IPS-20b (cell line): ENCODE measurements at regions not wholly inside any gene's neighbourhood (a gene's known extent, or its start where the extent isn't known, plus 50 kb on each side); places are given as distances from the start of the nearest gene placed in this dataset.

ENCODE experiments used
- H3K27ac ChIP-seq: one replicate; pipeline ENCODE4 v1.5.1; 2013; ENCODE audit warnings: low read length
- H3K27me3 ChIP-seq: 2 replicates; pipeline ENCODE4 v1.6.1; 2013; ENCODE audit warnings: mild to moderate bottlenecking, low read length, inconsistent platforms; ENCODE audit not compliant: insufficient read depth
- H3K36me3 ChIP-seq: 2 replicates; pipeline ENCODE4 v1.6.1; 2013; ENCODE audit warnings: low read depth, mild to moderate bottlenecking, inconsistent platforms, low read length, moderate library complexity; ENCODE audit not compliant: insufficient read depth
- H3K4me1 ChIP-seq: 2 replicates; pipeline ENCODE4 v1.6.1; 2013; ENCODE audit warnings: mild to moderate bottlenecking, control low read depth, inconsistent platforms, low read length, moderate library complexity; ENCODE audit not compliant: insufficient read depth
- H3K4me3 ChIP-seq: 2 replicates; pipeline ENCODE4 v1.5.1; 2013; ENCODE audit warnings: mild to moderate bottlenecking, low read length, inconsistent platforms
- H3K9ac ChIP-seq: 2 replicates; pipeline ENCODE4 v1.6.1; 2013; ENCODE audit warnings: low read depth, mild to moderate bottlenecking, inconsistent platforms, low read length, moderate library complexity
- H3K9me3 ChIP-seq: 2 replicates; pipeline ENCODE4 v1.6.1; 2013; ENCODE audit warnings: mild to moderate bottlenecking, low read depth, low read length, inconsistent platforms; ENCODE audit not compliant: insufficient read depth

GRCh38 chr19:5271145-5271544 is 69.5 kb downstream of the PTPRS start:
- no peaks in the 10 kb centered on the region for H3K9me3 ChIP-seq
- H3K36me3 ChIP-seq: peaks cover 56% of the 10 kb centered on the region
- no peaks in the 10 kb centered on the region for H3K27me3 ChIP-seq
- no peaks in the 10 kb centered on the region for H3K4me1 ChIP-seq
- H3K4me3 ChIP-seq: no peak overlapping the region
- no peak overlapping the region for H3K9ac ChIP-seq
- no peak overlapping the region for H3K27ac ChIP-seq

GRCh38 chr19:5269926-5270325 is 70.7 kb downstream of the PTPRS start:
- Histone ChIP-seq H3K36me3 (peaks cover 52% of the 10 kb centered on the region), H3K27ac (no peak overlapping the region), H3K9ac (no peak overlapping the region), H3K4me3 (no peak overlapping the region), H3K27me3 (no peaks in the 10 kb centered on the region), H3K4me1 (no peaks in the 10 kb centered on the region), H3K9me3 (no peaks in the 10 kb centered on the region)

GRCh38 chr19:5269279-5269678 is 71.3 kb downstream of the PTPRS start:
- Histone ChIP-seq H3K4me1 (no peaks in the 10 kb centered on the region), H3K27ac (no peak overlapping the region), H3K9me3 (no peaks in the 10 kb centered on the region), H3K9ac (no peak overlapping the region), H3K36me3 (peaks cover 53% of the 10 kb centered on the region), H3K27me3 (no peaks in the 10 kb centered on the region), H3K4me3 (no peak overlapping the region)

DNA sequence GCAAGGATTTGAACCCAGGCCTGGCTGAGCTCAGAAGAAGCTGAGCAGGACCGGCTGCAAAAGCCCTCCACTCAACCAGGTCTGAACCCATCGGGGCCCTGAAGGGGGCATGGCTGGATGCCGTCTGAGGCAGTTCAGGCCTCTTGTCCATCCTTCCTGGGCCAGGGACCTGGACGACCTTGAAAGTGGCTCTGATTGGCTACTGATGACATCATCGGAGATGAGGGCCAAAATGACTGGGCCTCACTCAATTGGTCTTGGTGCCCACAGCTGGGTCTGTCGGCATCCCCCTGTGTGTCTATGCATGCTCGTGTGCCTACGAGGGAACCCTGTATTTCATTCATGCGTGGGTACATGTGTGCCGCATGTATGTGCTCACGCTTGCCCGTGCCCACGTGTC is 71.8 kb downstream of the PTPRS start:
- H3K27me3 ChIP-seq: no peaks in the 10 kb centered on the region
- peaks cover 53% of the 10 kb centered on the region for H3K36me3 ChIP-seq
- no peak overlapping the region for H3K9ac ChIP-seq
- H3K4me3 ChIP-seq: no peak overlapping the region
- H3K27ac ChIP-seq: no peak overlapping the region
- no peaks in the 10 kb centered on the region for H3K9me3 ChIP-seq
- H3K4me1 ChIP-seq: no peaks in the 10 kb centered on the region

GRCh38 chr19:5265260-5265659 is 75.4 kb downstream of the PTPRS start:
- H3K4me3 ChIP-seq: no peak overlapping the region
- no peaks in the 10 kb centered on the region for H3K4me1 ChIP-seq
- H3K36me3 ChIP-seq: peaks cover 58% of the 10 kb centered on the region
- H3K9ac ChIP-seq: no peak overlapping the region
- no peak overlapping the region for H3K27ac ChIP-seq
- no peaks in the 10 kb centered on the region for H3K9me3 ChIP-seq
- H3K27me3 ChIP-seq: no peaks in the 10 kb centered on the region

- H3K27me3 ChIP-seq: no peaks in the 10 kb centered on the region
- no peaks in the 10 kb centered on the region for H3K4me1 ChIP-seq
- H3K27ac ChIP-seq: no peak overlapping the region
- no peak overlapping the region for H3K9ac ChIP-seq
- H3K9me3 ChIP-seq: no peaks in the 10 kb centered on the region
- H3K36me3 ChIP-seq: peaks cover 63% of the 10 kb centered on the region
- no peak overlapping the region for H3K4me3 ChIP-seq
Measured at GRCh38 chr19:5264453-5264852, 76.2 kb downstream of the PTPRS start.

DNA sequence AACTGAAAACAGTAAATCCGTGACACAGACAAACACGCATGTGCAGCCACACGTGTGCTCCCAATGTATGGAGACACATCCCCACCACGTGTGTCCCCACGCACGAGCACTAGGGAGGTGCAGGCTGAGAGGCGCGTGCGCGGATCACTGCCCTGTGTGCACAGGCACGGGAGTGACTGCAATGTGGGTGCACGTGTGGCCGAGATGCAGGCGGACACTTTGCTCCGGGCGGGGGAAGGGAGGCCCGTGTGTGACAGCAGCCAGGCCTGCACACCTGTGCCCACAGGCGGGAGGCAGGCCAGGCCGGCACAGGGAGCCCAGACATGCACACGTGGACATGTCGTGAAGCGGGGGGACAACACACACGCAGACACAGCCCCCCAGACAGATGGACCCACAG is 77.0 kb downstream of the PTPRS start:
- Histone ChIP-seq H3K27me3 (no peaks in the 10 kb centered on the region), H3K4me3 (no peak overlapping the region)

GRCh38 chr19:5262721-5263120 is 77.9 kb downstream of the PTPRS start:
- no peaks in the 10 kb centered on the region for H3K27me3 ChIP-seq
- H3K4me3 ChIP-seq: no peak overlapping the region
- peaks cover 71% of the 10 kb centered on the region for H3K36me3 ChIP-seq
- H3K27ac ChIP-seq: no peak overlapping the region
- H3K9ac ChIP-seq: no peak overlapping the region
- no peaks in the 10 kb centered on the region for H3K4me1 ChIP-seq
- no peaks in the 10 kb centered on the region for H3K9me3 ChIP-seq

More for the DNA sequence above, 77.0 kb downstream of the PTPRS start:
- peaks cover 65% of the 10 kb centered on the region for H3K36me3 ChIP-seq
- H3K4me1 ChIP-seq: no peaks in the 10 kb centered on the region
- H3K9me3 ChIP-seq: no peaks in the 10 kb centered on the region
- no peak overlapping the region for H3K27ac ChIP-seq
- H3K9ac ChIP-seq: no peak overlapping the region

GRCh38 chr19:5261156-5261890 is 79.3 kb downstream of the PTPRS start:
- H3K27ac ChIP-seq: no peak overlapping the region
- H3K9ac ChIP-seq: no peak overlapping the region
- no peaks in the 10 kb centered on the region for H3K27me3 ChIP-seq
- no peaks in the 10 kb centered on the region for H3K9me3 ChIP-seq
- H3K4me3 ChIP-seq: no peak overlapping the region
- peaks cover 81% of the 10 kb centered on the region for H3K36me3 ChIP-seq
- no peaks in the 10 kb centered on the region for H3K4me1 ChIP-seq

GRCh38 chr19:5260381-5260967 is 80.1 kb downstream of the PTPRS start:
- H3K4me1 ChIP-seq: no peaks in the 10 kb centered on the region
- H3K9me3 ChIP-seq: no peaks in the 10 kb centered on the region
- H3K9ac ChIP-seq: no peak overlapping the region
- peaks cover 87% of the 10 kb centered on the region for H3K36me3 ChIP-seq
- no peak overlapping the region for H3K4me3 ChIP-seq
- no peak overlapping the region for H3K27ac ChIP-seq
- H3K27me3 ChIP-seq: no peaks in the 10 kb centered on the region

DNA sequence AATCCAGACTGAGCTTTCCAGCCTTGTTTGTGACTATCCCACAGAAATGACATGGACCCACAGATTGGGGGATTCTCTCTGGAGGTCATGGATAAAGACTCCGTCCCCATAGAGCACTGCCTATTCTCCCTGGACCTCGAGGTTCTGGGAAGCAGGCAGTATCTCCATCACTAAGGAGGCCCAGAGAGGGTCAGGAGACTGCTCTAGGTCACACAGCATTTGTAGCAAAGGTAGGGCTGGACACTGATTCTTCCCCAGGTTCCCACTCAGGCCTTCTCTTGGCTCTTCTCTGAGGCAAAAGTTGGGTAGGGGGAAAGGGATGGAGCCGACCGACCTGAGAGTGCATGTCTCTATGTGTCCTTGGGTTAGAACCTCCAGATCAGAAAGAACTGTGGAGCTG is 80.9 kb downstream of the PTPRS start:
- Histone ChIP-seq H3K27ac (no peak overlapping the region), H3K4me1 (no peaks in the 10 kb centered on the region), H3K27me3 (no peaks in the 10 kb centered on the region), H3K36me3 (peaks cover 90% of the 10 kb centered on the region), H3K4me3 (no peak overlapping the region), H3K9ac (no peak overlapping the region), H3K9me3 (no peaks in the 10 kb centered on the region)
